ENCODE measurements at regions not wholly inside any gene's neighbourhood (a gene's known extent, or its start where the extent isn't known, plus 50 kb on each side); places are given as distances from the start of the nearest gene placed in this dataset.

DNA sequence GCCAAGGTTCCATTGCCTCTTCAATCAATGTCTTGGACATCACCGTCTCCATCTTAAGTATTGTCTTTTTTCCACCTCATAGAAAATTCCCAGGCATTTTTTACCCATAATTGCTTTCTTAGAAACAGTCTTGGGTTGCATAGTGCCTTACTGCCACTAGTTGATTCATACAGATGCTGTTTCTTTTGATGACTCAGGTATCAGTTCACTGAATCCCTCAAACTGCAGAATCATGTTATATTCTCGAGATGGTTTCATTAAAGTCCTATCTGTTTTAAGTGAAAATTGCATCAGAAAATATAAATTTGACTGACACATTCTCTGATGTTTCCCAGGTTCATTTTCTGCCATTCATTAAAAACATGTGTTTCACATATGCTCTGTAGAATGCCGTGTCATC lies 1489.1 kb downstream of the BRINP3 start:
- DNase-seq (ENCODE audit: low read depth), result no peak
- in situ Hi-C loops (cut with HindIII; ENCODE audit: low sequenced_read_pairs), result no loop called here
- TF ChIP-seq, protein P1, sequence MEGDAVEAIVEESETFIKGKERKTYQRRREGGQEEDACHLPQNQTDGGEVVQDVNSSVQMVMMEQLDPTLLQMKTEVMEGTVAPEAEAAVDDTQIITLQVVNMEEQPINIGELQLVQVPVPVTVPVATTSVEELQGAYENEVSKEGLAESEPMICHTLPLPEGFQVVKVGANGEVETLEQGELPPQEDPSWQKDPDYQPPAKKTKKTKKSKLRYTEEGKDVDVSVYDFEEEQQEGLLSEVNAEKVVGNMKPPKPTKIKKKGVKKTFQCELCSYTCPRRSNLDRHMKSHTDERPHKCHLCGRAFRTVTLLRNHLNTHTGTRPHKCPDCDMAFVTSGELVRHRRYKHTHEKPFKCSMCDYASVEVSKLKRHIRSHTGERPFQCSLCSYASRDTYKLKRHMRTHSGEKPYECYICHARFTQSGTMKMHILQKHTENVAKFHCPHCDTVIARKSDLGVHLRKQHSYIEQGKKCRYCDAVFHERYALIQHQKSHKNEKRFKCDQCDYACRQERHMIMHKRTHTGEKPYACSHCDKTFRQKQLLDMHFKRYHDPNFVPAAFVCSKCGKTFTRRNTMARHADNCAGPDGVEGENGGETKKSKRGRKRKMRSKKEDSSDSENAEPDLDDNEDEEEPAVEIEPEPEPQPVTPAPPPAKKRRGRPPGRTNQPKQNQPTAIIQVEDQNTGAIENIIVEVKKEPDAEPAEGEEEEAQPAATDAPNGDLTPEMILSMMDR (IDR thresholded peaks at IDR 0.05; ENCODE audit: low read depth, low read length, missing control alignments), result no peak
- H3K4me3 ChIP-seq (ENCODE audit: low read depth, low read length), result no peak overlapping the region

DNA sequence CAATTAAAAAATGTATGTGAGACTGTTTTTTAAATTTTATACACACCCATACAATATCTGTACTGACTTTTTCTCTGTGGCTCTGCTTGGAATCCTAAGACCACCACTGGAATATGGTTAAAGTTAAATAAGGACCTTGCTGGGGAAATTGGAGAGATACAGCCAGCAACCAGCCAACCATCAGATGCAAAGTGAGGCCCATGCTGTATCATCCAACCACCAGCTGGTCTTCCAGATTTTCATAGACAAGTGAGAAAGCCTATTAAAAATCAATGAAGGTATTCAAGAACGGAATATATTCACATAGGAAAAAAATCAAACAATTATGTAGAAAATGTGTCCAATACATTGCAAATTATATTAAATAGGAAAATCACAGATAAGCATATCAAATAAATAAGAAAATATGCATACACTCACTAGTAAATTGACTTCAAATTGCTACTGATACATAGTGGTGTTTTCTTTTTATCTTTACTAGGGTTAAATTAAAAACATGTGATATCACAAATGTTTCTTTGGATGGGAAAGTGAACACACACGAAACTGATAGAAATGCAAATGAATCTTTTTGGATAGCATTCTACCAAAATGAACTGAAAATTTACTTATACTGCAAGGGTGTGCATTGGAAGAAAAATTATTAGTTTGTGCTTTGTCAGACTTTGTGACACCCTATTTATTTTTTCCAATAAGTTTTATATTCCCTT lies 1486.3 kb downstream of the BRINP3 start:
- in situ Hi-C loops (cut with HindIII; ENCODE audit: low sequenced_read_pairs), result no loop called here
- TF ChIP-seq, protein P1 (IDR thresholded peaks at IDR 0.05; ENCODE audit: low read depth, low read length, missing control alignments), result no peak
- DNase-seq (ENCODE audit: low read depth), result no peak
- H3K4me3 ChIP-seq (ENCODE audit: low read depth, low read length), result no peak overlapping the region

DNA sequence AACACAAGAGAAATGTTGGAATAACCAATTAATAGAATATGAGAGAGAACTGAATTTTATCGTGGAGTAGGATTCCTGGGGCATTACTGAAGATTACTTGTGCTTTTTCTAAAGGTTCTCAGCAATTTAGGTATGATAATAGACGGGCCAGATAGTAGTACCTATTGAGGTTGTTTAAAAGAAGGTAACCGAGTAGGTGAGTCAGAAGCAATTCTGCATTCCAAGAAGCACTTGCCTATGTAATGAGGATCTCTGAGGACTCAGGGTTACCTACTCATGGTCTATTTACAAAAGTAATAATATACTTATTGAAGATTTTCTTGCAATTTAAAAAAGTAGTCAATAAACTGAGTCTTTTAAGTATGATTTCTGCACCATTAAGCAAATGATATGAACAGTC lies 1469.8 kb downstream of the BRINP3 start:
- no peak for DNase-seq (ENCODE audit: low read depth)
- in situ Hi-C loops (cut with HindIII; ENCODE audit: low sequenced_read_pairs), result no loop called here
- H3K4me3 ChIP-seq (ENCODE audit: low read depth, low read length), result no peak overlapping the region
- TF ChIP-seq, protein P1 (IDR thresholded peaks at IDR 0.05; ENCODE audit: low read depth, low read length, missing control alignments), result no peak

DNA sequence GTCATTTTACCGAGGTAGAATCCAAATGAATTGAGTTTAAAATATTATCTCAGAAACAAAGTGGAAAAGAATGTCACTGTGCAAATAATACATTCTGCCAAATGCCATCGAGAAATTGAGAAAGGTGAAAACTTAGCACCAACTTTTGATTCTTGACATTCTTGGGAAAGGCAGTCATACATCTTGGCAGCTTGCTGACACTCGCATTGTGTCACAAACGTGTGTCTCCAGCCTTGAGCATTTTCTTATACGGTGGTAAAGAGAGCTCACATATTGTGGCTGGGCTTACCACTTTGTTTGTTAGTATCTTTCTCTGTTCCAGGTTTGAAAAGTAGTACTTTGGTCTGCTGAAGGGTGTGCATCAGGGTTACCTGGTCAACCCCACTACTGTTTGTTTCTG lies 1456.1 kb downstream of the BRINP3 start:
- TF ChIP-seq, protein P1 (IDR thresholded peaks at IDR 0.05; ENCODE audit: low read depth, low read length, missing control alignments), result no peak
- in situ Hi-C loops (cut with HindIII; ENCODE audit: low sequenced_read_pairs), result no loop called here
- H3K4me3 ChIP-seq (ENCODE audit: low read depth, low read length), result no peak overlapping the region
- no peak for DNase-seq (ENCODE audit: low read depth)

GRCh38 chr1:189022015-189022414 lies 1455.6 kb downstream of the BRINP3 start:
- TF ChIP-seq, protein P1 (IDR thresholded peaks at IDR 0.05; ENCODE audit: low read depth, low read length, missing control alignments), result no peak
- DNase-seq (ENCODE audit: low read depth), result no peak
- no peak overlapping the region for H3K4me3 ChIP-seq (ENCODE audit: low read depth, low read length)
- in situ Hi-C loops (cut with HindIII; ENCODE audit: low sequenced_read_pairs), result no loop called here

DNA sequence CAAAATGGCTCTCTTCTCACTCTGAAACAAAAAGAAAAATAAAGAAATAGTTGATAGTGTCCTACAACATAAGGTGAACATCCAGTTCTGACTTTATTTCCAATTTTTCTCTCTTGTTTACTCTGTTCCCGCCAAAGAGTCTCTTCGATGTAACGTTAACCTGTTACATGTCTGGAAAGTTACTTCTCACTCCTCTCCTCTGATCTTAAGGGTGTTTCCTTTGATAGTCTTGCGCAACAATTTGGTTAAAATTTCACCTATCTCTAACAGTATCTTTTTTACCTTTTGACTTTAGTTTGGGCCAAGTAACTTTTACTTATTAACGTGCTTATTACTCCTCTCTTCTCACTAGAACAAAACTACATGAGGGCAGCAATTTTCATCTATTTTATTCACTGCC lies 1450.2 kb downstream of the BRINP3 start:
- H3K4me3 ChIP-seq (ENCODE audit: low read depth, low read length), result no peak overlapping the region
- TF ChIP-seq, protein P1 (IDR thresholded peaks at IDR 0.05; ENCODE audit: low read depth, low read length, missing control alignments), result no peak
- in situ Hi-C loops (cut with HindIII; ENCODE audit: low sequenced_read_pairs), result no loop called here
- DNase-seq (ENCODE audit: low read depth), result no peak
